ENCODE measurements at regions not wholly inside any gene's neighbourhood (a gene's known extent, or its start where the extent isn't known, plus 50 kb on each side); places are given as distances from the start of the nearest gene placed in this dataset.

- Histone ChIP-seq H3K36me3 (ENCODE audit: insufficient read depth, low read length) (no peaks in the 10 kb centered on the region), H3K4me3 (ENCODE audit: low read length) (no peak overlapping the region), H3K4me1 (ENCODE audit: insufficient read depth, low read length) (no peaks in the 10 kb centered on the region), H3K27me3 (ENCODE audit: insufficient read depth, low read length) (no peaks in the 10 kb centered on the region), H2AFZ (ENCODE audit: low read depth, low read length) (no peak overlapping the region), H3K9me3 (ENCODE audit: low read length) (no peaks in the 10 kb centered on the region)
Measured at GRCh38 chr14:97299661-97300060, 502.5 kb downstream of the VRK1 start.

- peaks cover 3% of the 10 kb centered on the region for H3K4me1 ChIP-seq (ENCODE audit: insufficient read depth, low read length)
- H3K27me3 ChIP-seq (ENCODE audit: insufficient read depth, low read length): no peaks in the 10 kb centered on the region
- H2AFZ ChIP-seq (ENCODE audit: low read depth, low read length): no peak overlapping the region
- H3K4me3 ChIP-seq (ENCODE audit: low read length): no peak overlapping the region
- H3K36me3 ChIP-seq (ENCODE audit: insufficient read depth, low read length): no peaks in the 10 kb centered on the region
- H3K9me3 ChIP-seq (ENCODE audit: low read length): no peaks in the 10 kb centered on the region
Measured at GRCh38 chr14:97301931-97302559, 504.9 kb downstream of the VRK1 start.

- no peak overlapping the region for H3K4me3 ChIP-seq (ENCODE audit: low read length)
- H3K27me3 ChIP-seq (ENCODE audit: insufficient read depth, low read length): no peaks in the 10 kb centered on the region
- H3K9me3 ChIP-seq (ENCODE audit: low read length): no peaks in the 10 kb centered on the region
- no peak overlapping the region for H2AFZ ChIP-seq (ENCODE audit: low read depth, low read length)
- no peaks in the 10 kb centered on the region for H3K36me3 ChIP-seq (ENCODE audit: insufficient read depth, low read length)
- peaks cover 3% of the 10 kb centered on the region for H3K4me1 ChIP-seq (ENCODE audit: insufficient read depth, low read length)
Measured at GRCh38 chr14:97306133-97306759, 509.1 kb downstream of the VRK1 start.

- Histone ChIP-seq H3K4me3 (ENCODE audit: low read length) (no peak overlapping the region), H3K4me1 (ENCODE audit: insufficient read depth, low read length) (peaks cover 3% of the 10 kb centered on the region), H2AFZ (ENCODE audit: low read depth, low read length) (no peak overlapping the region), H3K9me3 (ENCODE audit: low read length) (no peaks in the 10 kb centered on the region), H3K27me3 (ENCODE audit: insufficient read depth, low read length) (no peaks in the 10 kb centered on the region), H3K36me3 (ENCODE audit: insufficient read depth, low read length) (no peaks in the 10 kb centered on the region)
Measured at GRCh38 chr14:97306760-97307246, 509.6 kb downstream of the VRK1 start.

GRCh38 chr14:97311411-97311810, 514.2 kb downstream of the VRK1 start:
- no peak overlapping the region for H2AFZ ChIP-seq (ENCODE audit: low read depth, low read length)
- H3K36me3 ChIP-seq (ENCODE audit: insufficient read depth, low read length): no peaks in the 10 kb centered on the region
- H3K9me3 ChIP-seq (ENCODE audit: low read length): no peaks in the 10 kb centered on the region
- H3K4me3 ChIP-seq (ENCODE audit: low read length): no peak overlapping the region
- H3K27me3 ChIP-seq (ENCODE audit: insufficient read depth, low read length): no peaks in the 10 kb centered on the region
- H3K4me1 ChIP-seq (ENCODE audit: insufficient read depth, low read length): peaks cover 3% of the 10 kb centered on the region

GRCh38 chr14:97312910-97313309, 515.7 kb downstream of the VRK1 start:
- H3K36me3 ChIP-seq (ENCODE audit: insufficient read depth, low read length): no peaks in the 10 kb centered on the region
- H2AFZ ChIP-seq (ENCODE audit: low read depth, low read length): no peak overlapping the region
- H3K4me3 ChIP-seq (ENCODE audit: low read length): no peak overlapping the region
- no peaks in the 10 kb centered on the region for H3K27me3 ChIP-seq (ENCODE audit: insufficient read depth, low read length)
- no peaks in the 10 kb centered on the region for H3K4me1 ChIP-seq (ENCODE audit: insufficient read depth, low read length)
- no peaks in the 10 kb centered on the region for H3K9me3 ChIP-seq (ENCODE audit: low read length)

GRCh38 chr14:97315790-97316189, 518.6 kb downstream of the VRK1 start:
- H2AFZ ChIP-seq (ENCODE audit: low read depth, low read length): no peak overlapping the region
- no peak overlapping the region for H3K4me3 ChIP-seq (ENCODE audit: low read length)
- no peaks in the 10 kb centered on the region for H3K36me3 ChIP-seq (ENCODE audit: insufficient read depth, low read length)
- H3K4me1 ChIP-seq (ENCODE audit: insufficient read depth, low read length): no peaks in the 10 kb centered on the region
- H3K9me3 ChIP-seq (ENCODE audit: low read length): no peaks in the 10 kb centered on the region
- H3K27me3 ChIP-seq (ENCODE audit: insufficient read depth, low read length): no peaks in the 10 kb centered on the region

- no peak overlapping the region for H2AFZ ChIP-seq (ENCODE audit: low read depth, low read length)
Measured at GRCh38 chr14:97318380-97318779, 521.2 kb downstream of the VRK1 start.

GRCh38 chr14:97319691-97320090, 522.5 kb downstream of the VRK1 start:
- H3K27me3 ChIP-seq (ENCODE audit: insufficient read depth, low read length): no peaks in the 10 kb centered on the region
- no peak overlapping the region for H3K4me3 ChIP-seq (ENCODE audit: low read length)
- no peak overlapping the region for H2AFZ ChIP-seq (ENCODE audit: low read depth, low read length)
- H3K4me1 ChIP-seq (ENCODE audit: insufficient read depth, low read length): no peaks in the 10 kb centered on the region
- H3K9me3 ChIP-seq (ENCODE audit: low read length): no peaks in the 10 kb centered on the region
- H3K36me3 ChIP-seq (ENCODE audit: insufficient read depth, low read length): no peaks in the 10 kb centered on the region

More at GRCh38 chr14:97318380-97318779, 521.2 kb downstream of the VRK1 start:
- no peak overlapping the region for H3K4me3 ChIP-seq (ENCODE audit: low read length)
- no peaks in the 10 kb centered on the region for H3K4me1 ChIP-seq (ENCODE audit: insufficient read depth, low read length)
- H3K9me3 ChIP-seq (ENCODE audit: low read length): no peaks in the 10 kb centered on the region
- no peaks in the 10 kb centered on the region for H3K27me3 ChIP-seq (ENCODE audit: insufficient read depth, low read length)
- no peaks in the 10 kb centered on the region for H3K36me3 ChIP-seq (ENCODE audit: insufficient read depth, low read length)

GRCh38 chr14:97328743-97329142, 531.6 kb downstream of the VRK1 start:
- no peak overlapping the region for H2AFZ ChIP-seq (ENCODE audit: low read depth, low read length)
- no peaks in the 10 kb centered on the region for H3K36me3 ChIP-seq (ENCODE audit: insufficient read depth, low read length)
- no peaks in the 10 kb centered on the region for H3K27me3 ChIP-seq (ENCODE audit: insufficient read depth, low read length)
- H3K4me1 ChIP-seq (ENCODE audit: insufficient read depth, low read length): no peaks in the 10 kb centered on the region
- H3K9me3 ChIP-seq (ENCODE audit: low read length): no peaks in the 10 kb centered on the region
- H3K4me3 ChIP-seq (ENCODE audit: low read length): no peak overlapping the region

- Histone ChIP-seq H3K36me3 (ENCODE audit: insufficient read depth, low read length) (no peaks in the 10 kb centered on the region), H3K4me1 (ENCODE audit: insufficient read depth, low read length) (no peaks in the 10 kb centered on the region), H3K4me3 (ENCODE audit: low read length) (no peak overlapping the region), H3K27me3 (ENCODE audit: insufficient read depth, low read length) (no peaks in the 10 kb centered on the region), H3K9me3 (ENCODE audit: low read length) (no peaks in the 10 kb centered on the region), H2AFZ (ENCODE audit: low read depth, low read length) (no peak overlapping the region)
Measured at GRCh38 chr14:97329701-97330100, 532.5 kb downstream of the VRK1 start.

- no peak overlapping the region for H2AFZ ChIP-seq (ENCODE audit: low read depth, low read length)
- no peaks in the 10 kb centered on the region for H3K36me3 ChIP-seq (ENCODE audit: insufficient read depth, low read length)
- no peaks in the 10 kb centered on the region for H3K9me3 ChIP-seq (ENCODE audit: low read length)
- H3K4me1 ChIP-seq (ENCODE audit: insufficient read depth, low read length): no peaks in the 10 kb centered on the region
- H3K4me3 ChIP-seq (ENCODE audit: low read length): no peak overlapping the region
- no peaks in the 10 kb centered on the region for H3K27me3 ChIP-seq (ENCODE audit: insufficient read depth, low read length)
Measured at GRCh38 chr14:97331058-97331457, 533.9 kb downstream of the VRK1 start.

- Histone ChIP-seq H3K9me3 (ENCODE audit: low read length) (no peaks in the 10 kb centered on the region), H3K4me1 (ENCODE audit: insufficient read depth, low read length) (no peaks in the 10 kb centered on the region)
Measured at GRCh38 chr14:97331526-97331925, 534.3 kb downstream of the VRK1 start.

GRCh38 chr14:97336179-97336578, 539.0 kb downstream of the VRK1 start:
- Histone ChIP-seq H3K4me1 (ENCODE audit: insufficient read depth, low read length) (no peaks in the 10 kb centered on the region), H2AFZ (ENCODE audit: low read depth, low read length) (no peak overlapping the region), H3K36me3 (ENCODE audit: insufficient read depth, low read length) (no peaks in the 10 kb centered on the region), H3K4me3 (ENCODE audit: low read length) (no peak overlapping the region), H3K27me3 (ENCODE audit: insufficient read depth, low read length) (no peaks in the 10 kb centered on the region), H3K9me3 (ENCODE audit: low read length) (no peaks in the 10 kb centered on the region)

More at GRCh38 chr14:97331526-97331925, 534.3 kb downstream of the VRK1 start:
- no peak overlapping the region for H3K4me3 ChIP-seq (ENCODE audit: low read length)
- H2AFZ ChIP-seq (ENCODE audit: low read depth, low read length): no peak overlapping the region
- H3K36me3 ChIP-seq (ENCODE audit: insufficient read depth, low read length): no peaks in the 10 kb centered on the region
- H3K27me3 ChIP-seq (ENCODE audit: insufficient read depth, low read length): no peaks in the 10 kb centered on the region

All from neuron (in vitro differentiated cells).